NOMO-1 treated with dmso at 0.1 percent for 144 hours (cell line): ENCODE measurements at regions not wholly inside any gene's neighbourhood (a gene's known extent, or its start where the extent isn't known, plus 50 kb on each side); places are given as distances from the start of the nearest gene placed in this dataset.

Experiments
- DNase-seq: peaks from one replicate; lab custom pipeline; 2025; ENCODE audit not compliant: unreplicated experiment; lab: John Stamatoyannopoulos, UW

- no peak for DNase-seq
These were observed 82.6 kb upstream of the SLC24A5 start for GRCh38 chr15:48038221-48038620.

- DNase-seq: no peak
These were observed 80.5 kb upstream of the SLC24A5 start for GRCh38 chr15:48040166-48040817.

GRCh38 chr15:48041454-48041853 lies 79.3 kb upstream of the SLC24A5 start:
- no peak for DNase-seq

GRCh38 chr15:48046813-48047438 lies 73.9 kb upstream of the SLC24A5 start:
- no peak for DNase-seq

GRCh38 chr15:48049736-48050135 lies 71.1 kb upstream of the SLC24A5 start:
- no peak for DNase-seq

- no peak for DNase-seq
These were observed 67.8 kb upstream of the SLC24A5 start for GRCh38 chr15:48052946-48053345.

GRCh38 chr15:48058371-48058770 lies 62.4 kb upstream of the SLC24A5 start:
- no peak for DNase-seq

- DNase-seq: no peak
These were observed 61.0 kb upstream of the SLC24A5 start for GRCh38 chr15:48059791-48060190.

- no peak for DNase-seq
These were observed 60.4 kb upstream of the SLC24A5 start for GRCh38 chr15:48060396-48060795.

GRCh38 chr15:48061605-48062004 lies 59.2 kb upstream of the SLC24A5 start:
- no peak for DNase-seq

GRCh38 chr15:48062148-48062872 lies 58.5 kb upstream of the SLC24A5 start:
- DNase-seq: no peak

- DNase-seq: no peak
These were observed 57.3 kb upstream of the SLC24A5 start for GRCh38 chr15:48063411-48063985.

GRCh38 chr15:48064421-48064820 lies 56.4 kb upstream of the SLC24A5 start:
- DNase-seq: no peak

GRCh38 chr15:48066456-48066855 lies 54.3 kb upstream of the SLC24A5 start:
- no peak for DNase-seq
